ENCODE measurements at regions not wholly inside any gene's neighbourhood (a gene's known extent, or its start where the extent isn't known, plus 50 kb on each side); places are given as distances from the start of the nearest gene placed in this dataset.

DNA sequence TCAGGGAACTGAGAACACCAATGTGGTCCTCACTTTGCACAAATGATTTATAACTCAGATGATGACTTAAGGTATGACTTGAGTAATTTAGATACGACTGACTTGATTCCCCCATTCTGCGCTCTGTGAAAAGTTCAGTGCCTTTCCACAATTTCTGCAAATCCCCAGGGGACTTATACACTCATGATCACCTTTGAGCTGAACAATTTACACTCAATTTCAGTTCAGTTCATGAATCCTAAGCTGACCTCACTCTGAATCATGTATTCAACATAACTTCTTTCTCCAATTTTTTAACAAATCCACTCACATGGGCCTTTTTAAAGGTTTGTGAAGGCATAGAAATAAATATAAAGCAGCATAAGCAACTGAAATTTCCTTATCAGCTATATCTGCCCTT lies 274.2 kb downstream of the FAM76B start:
- no peaks in the 10 kb centered on the region for H3K27me3 ChIP-seq (replicated peaks in 1 of 4; ENCODE audit: control insufficient read depth in 3 of 4, extremely low read depth in 1 of 4, insufficient read depth in 3 of 4, low read length in 3 of 4)
- H2BK5ac ChIP-seq (ENCODE audit: low read depth, low read length): no peak overlapping the region
- H3K27ac ChIP-seq (ENCODE audit: low read depth, low read length): no peak overlapping the region
- H3K9ac ChIP-seq (replicated peaks in 1 of 4; ENCODE audit: extremely low read depth in 1 of 4, low read depth in 3 of 4, low read length in 3 of 4): no peak overlapping the region
- ChIA-PET CTCF (ENCODE audit: partially characterized antibody) (interaction anchor here (0.7 to 1.2 kb wide), 2 partner anchors 14 to 125 kb away, joined by 3 to 4 read pairs; no protein-coding TSS in a partner anchor), POLR2A (ENCODE audit: partially characterized antibody) (no interaction called here)
- H2AK5ac ChIP-seq (ENCODE audit: low read depth, low read length): no peak overlapping the region
- 92% methylated on average over 2 of the region's 2 CpGs; no CpG with 5 or more reads in 1 of the 2 experiments for WGBS, 2 experiments (ENCODE audit: extremely low coverage in 1 of 2, insufficient coverage in 1 of 2, insufficient read length in 1 of 2, insufficient replicate concordance in 2 of 2, low coverage in 1 of 2, low lambda C conversion rate in 2 of 2, missing lambda C conversion rate in 1 of 2)
- DNase-seq (ENCODE audit: low read depth in 1 of 2, low spot score in 2 of 2) (no peak), FAIRE-seq (no peak)
- no peak overlapping the region for H4K91ac ChIP-seq (replicated peaks; ENCODE audit: insufficient read length, low read length)
- H2BK12ac ChIP-seq (ENCODE audit: low read depth, low read length): no peak overlapping the region
- no peak overlapping the region for H2AFZ ChIP-seq (ENCODE audit: low read length)
- H3K4ac ChIP-seq (replicated peaks; ENCODE audit: insufficient read length, low read depth, low read length): no peak overlapping the region
- no peak overlapping the region for H4K5ac ChIP-seq (ENCODE audit: insufficient read length, low read depth, low read length)
- H3K14ac ChIP-seq (ENCODE audit: insufficient read length): no peak overlapping the region
- H3K79me2 ChIP-seq (ENCODE audit: control insufficient read depth in 1 of 2, insufficient read depth in 2 of 2, low read length in 2 of 2): no peaks in the 10 kb centered on the region
- no peaks in the 10 kb centered on the region for H3K36me3 ChIP-seq (ENCODE audit: control insufficient read depth in 2 of 4, insufficient read depth in 4 of 4, low read length in 3 of 4)
- H3K4me2 ChIP-seq (ENCODE audit: insufficient read depth in 1 of 2, low read depth in 2 of 2, low read length in 2 of 2): no peak overlapping the region
- no peak overlapping the region for H2BK15ac ChIP-seq (ENCODE audit: low read length)
- H3K79me1 ChIP-seq (ENCODE audit: low read depth, low read length): no peaks in the 10 kb centered on the region
- H3K4me1 ChIP-seq (replicated peaks in 1 of 4; ENCODE audit: control insufficient read depth in 3 of 4, insufficient read depth in 4 of 4, low read length in 3 of 4): peaks cover 0 to 3% (median 1%) of the 10 kb centered on the region in 4 experiments; a peak in 2 of 7 replicates
- no peaks in the 10 kb centered on the region for H3K9me3 ChIP-seq (ENCODE audit: insufficient read depth in 2 of 2, low read depth in 1 of 2, low read length in 1 of 2)
- no peak overlapping the region for H3K4me3 ChIP-seq (ENCODE audit: extremely low read depth in 1 of 4, insufficient read depth in 2 of 4, low read depth in 3 of 4, low read length in 4 of 4)
- no peak overlapping the region for H2BK120ac ChIP-seq (replicated peaks; ENCODE audit: low read depth, low read length)
- no peaks in the 10 kb centered on the region for H4K20me1 ChIP-seq (replicated peaks in 1 of 2; ENCODE audit: control insufficient read depth in 1 of 2, insufficient read depth in 2 of 2, low read length in 2 of 2)
- no peak overlapping the region for H4K8ac ChIP-seq (ENCODE audit: extremely low read depth, insufficient read depth, low read length)
- H3K23ac ChIP-seq (ENCODE audit: insufficient read length): no peak overlapping the region
- no peak overlapping the region for H3K56ac ChIP-seq (replicated peaks; ENCODE audit: insufficient read length, low read depth, low read length)
- H3K23me2 ChIP-seq (ENCODE audit: low read depth, low read length): no peaks in the 10 kb centered on the region
- no peak overlapping the region for H3K18ac ChIP-seq (ENCODE audit: extremely low read depth, low read length)
- H2BK20ac ChIP-seq (ENCODE audit: low read length): no peak overlapping the region
- TF ChIP-seq SIRT6 (IDR thresholded peaks at IDR 0.05; ENCODE audit: low read length) (no peak), ZNF274 (IDR thresholded peaks at IDR 0.05; ENCODE audit: borderline replicate concordance, extremely low read depth, low read length) (no peak), YY1 (IDR thresholded peaks at IDR 0.05; ENCODE audit: low read depth, low read length) (no peak), HDAC2 (IDR thresholded peaks at IDR 0.05; ENCODE audit: borderline replicate concordance in 1 of 2, low read depth in 2 of 2, low read length in 2 of 2) (no peak), SAP30 (IDR thresholded peaks at IDR 0.05; ENCODE audit: insufficient read depth, insufficient replicate concordance, low read length) (no peak), TCF12 (IDR thresholded peaks at IDR 0.05; ENCODE audit: low read depth, low read length) (no peak), KDM1A (IDR thresholded peaks at IDR 0.05; ENCODE audit: borderline replicate concordance, low read length) (no peak), BCL11A (IDR thresholded peaks at IDR 0.05; ENCODE audit: low read depth in 2 of 2, low read length in 2 of 2) (no peak), BACH1 (IDR thresholded peaks at IDR 0.05; ENCODE audit: low read length) (no peak), RAD21 (IDR thresholded peaks at IDR 0.05 in 1 of 2, conservative IDR thresholded peaks at IDR 0.05 in 1 of 2; ENCODE audit: low read depth in 2 of 2, low read length in 2 of 2) (no peak), TAF7 (optimal IDR thresholded peaks at IDR 0.05; ENCODE audit: borderline replicate concordance, low read depth, low read length) (no peak), NANOG (IDR thresholded peaks at IDR 0.05; ENCODE audit: insufficient read depth, low read depth, low read length, poor library complexity, severe bottlenecking) (no peak), SP1 (IDR thresholded peaks at IDR 0.05; ENCODE audit: low read depth, low read length) (no peak)
- TF ChIP-seq, protein P1, sequence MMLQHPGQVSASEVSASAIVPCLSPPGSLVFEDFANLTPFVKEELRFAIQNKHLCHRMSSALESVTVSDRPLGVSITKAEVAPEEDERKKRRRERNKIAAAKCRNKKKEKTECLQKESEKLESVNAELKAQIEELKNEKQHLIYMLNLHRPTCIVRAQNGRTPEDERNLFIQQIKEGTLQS (IDR thresholded peaks at IDR 0.05; ENCODE audit: insufficient read depth, low read depth, low read length): no peak
